ENCODE measurements at regions not wholly inside any gene's neighbourhood (a gene's known extent, or its start where the extent isn't known, plus 50 kb on each side); places are given as distances from the start of the nearest gene placed in this dataset.

DNA sequence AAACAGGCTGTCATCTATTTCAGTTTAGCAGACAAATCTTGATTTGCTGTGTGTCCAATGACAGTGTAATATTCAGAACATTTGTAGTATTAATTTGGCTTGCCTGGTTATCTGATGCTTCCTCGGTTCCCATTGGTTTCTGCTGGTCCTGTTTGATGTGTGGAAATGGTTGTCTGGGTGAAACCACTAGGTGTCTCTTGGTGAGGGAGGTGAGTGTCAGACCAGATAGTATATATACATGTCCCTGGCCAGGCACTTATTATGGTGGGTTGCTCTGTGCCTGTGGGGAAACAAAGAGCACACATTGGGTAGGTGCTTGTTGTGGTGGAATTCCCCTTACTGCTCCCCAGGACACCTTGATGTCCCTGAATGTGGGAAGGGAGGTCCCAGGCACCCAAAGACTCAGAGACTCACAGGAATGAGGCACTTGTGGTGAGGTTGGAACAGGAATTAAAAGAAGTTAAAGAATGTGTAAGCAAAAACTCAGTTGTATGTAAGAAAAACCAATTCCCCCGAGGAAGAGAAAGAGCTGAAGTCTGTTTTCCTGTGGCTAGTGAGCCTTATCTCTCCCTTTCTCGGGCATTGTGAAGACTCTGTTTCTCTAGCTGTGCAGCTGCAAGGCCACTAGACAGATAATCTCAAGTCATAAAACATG, 1519.1 kb downstream of the BRINP3 start:
- Histone ChIP-seq H4K20me1 (ENCODE audit: insufficient read depth, low read length) (no peaks in the 10 kb centered on the region), H3K79me2 (ENCODE audit: low read length) (no peaks in the 10 kb centered on the region), H3K4me2 (ENCODE audit: low read length) (no peak overlapping the region), H3K4me3 (ENCODE audit: low read length) (no peak overlapping the region), H3K36me3 (replicated peaks; ENCODE audit: low read depth, low read length) (no peaks in the 10 kb centered on the region), H3K27me3 (ENCODE audit: low read depth, low read length) (no peaks in the 10 kb centered on the region), H3K4me1 (ENCODE audit: low read length) (no peaks in the 10 kb centered on the region), H3K9ac (ENCODE audit: low read length) (no peak overlapping the region), H3K27ac (ENCODE audit: low read length) (no peak overlapping the region), H3K9me3 (ENCODE audit: insufficient read depth, low read length) (no peaks in the 10 kb centered on the region), H2AFZ (ENCODE audit: low read depth, low read length) (no peak overlapping the region)
- TF ChIP-seq, protein P1, sequence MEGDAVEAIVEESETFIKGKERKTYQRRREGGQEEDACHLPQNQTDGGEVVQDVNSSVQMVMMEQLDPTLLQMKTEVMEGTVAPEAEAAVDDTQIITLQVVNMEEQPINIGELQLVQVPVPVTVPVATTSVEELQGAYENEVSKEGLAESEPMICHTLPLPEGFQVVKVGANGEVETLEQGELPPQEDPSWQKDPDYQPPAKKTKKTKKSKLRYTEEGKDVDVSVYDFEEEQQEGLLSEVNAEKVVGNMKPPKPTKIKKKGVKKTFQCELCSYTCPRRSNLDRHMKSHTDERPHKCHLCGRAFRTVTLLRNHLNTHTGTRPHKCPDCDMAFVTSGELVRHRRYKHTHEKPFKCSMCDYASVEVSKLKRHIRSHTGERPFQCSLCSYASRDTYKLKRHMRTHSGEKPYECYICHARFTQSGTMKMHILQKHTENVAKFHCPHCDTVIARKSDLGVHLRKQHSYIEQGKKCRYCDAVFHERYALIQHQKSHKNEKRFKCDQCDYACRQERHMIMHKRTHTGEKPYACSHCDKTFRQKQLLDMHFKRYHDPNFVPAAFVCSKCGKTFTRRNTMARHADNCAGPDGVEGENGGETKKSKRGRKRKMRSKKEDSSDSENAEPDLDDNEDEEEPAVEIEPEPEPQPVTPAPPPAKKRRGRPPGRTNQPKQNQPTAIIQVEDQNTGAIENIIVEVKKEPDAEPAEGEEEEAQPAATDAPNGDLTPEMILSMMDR (IDR thresholded peaks at IDR 0.05; ENCODE audit: low read depth, low read length): peak; percentile 34
- no peak for TF ChIP-seq EZH2phosphoT487 (IDR thresholded peaks at IDR 0.05; ENCODE audit: low read depth)

DNA sequence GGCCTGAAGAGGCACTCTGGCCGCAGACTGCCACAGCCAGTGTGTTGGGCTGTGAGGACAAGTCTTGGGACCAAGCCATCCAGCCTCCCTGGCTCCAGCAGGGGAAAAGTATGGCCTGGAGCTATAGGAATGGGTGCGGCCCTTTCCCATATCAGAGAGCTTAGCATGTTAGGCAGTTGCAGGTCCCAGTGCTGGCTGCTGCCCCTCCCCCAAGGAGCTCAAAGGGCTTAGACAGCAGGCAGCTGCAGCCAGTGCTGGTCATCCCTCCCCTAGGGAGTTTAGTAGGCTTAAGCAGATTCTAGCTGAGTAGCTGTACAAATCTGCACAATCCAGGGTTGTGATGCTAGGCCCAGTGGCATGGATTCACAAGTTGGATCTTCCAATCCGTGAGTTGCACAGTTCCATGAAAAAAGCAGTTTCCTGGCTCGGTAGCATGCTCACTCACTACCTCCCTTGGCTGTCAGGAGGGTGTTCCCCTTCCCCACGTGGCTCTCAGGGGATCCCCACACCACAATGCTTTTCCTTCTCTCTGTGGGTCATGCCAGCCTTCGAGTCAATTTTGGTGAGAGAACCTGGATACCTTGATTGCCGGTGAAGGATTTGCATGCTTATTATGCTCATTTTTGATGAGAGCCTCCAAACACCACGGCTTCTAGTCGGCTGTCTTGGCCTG, 1490.8 kb downstream of the BRINP3 start:
- Histone ChIP-seq H3K36me3 (replicated peaks; ENCODE audit: low read depth, low read length) (no peaks in the 10 kb centered on the region), H3K27ac (ENCODE audit: low read length) (no peak overlapping the region), H2AFZ (ENCODE audit: low read depth, low read length) (no peak overlapping the region)

DNA sequence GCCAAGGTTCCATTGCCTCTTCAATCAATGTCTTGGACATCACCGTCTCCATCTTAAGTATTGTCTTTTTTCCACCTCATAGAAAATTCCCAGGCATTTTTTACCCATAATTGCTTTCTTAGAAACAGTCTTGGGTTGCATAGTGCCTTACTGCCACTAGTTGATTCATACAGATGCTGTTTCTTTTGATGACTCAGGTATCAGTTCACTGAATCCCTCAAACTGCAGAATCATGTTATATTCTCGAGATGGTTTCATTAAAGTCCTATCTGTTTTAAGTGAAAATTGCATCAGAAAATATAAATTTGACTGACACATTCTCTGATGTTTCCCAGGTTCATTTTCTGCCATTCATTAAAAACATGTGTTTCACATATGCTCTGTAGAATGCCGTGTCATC, 1489.1 kb downstream of the BRINP3 start:
- Histone ChIP-seq H3K4me3 (ENCODE audit: low read length) (no peak overlapping the region), H2AFZ (ENCODE audit: low read depth, low read length) (no peak overlapping the region), H3K9ac (ENCODE audit: low read length) (no peak overlapping the region), H3K4me1 (ENCODE audit: low read length) (no peaks in the 10 kb centered on the region), H3K4me2 (ENCODE audit: low read length) (no peak overlapping the region), H3K27me3 (ENCODE audit: low read depth, low read length) (no peaks in the 10 kb centered on the region), H3K36me3 (replicated peaks; ENCODE audit: low read depth, low read length) (no peaks in the 10 kb centered on the region), H3K79me2 (ENCODE audit: low read length) (no peaks in the 10 kb centered on the region), H4K20me1 (ENCODE audit: insufficient read depth, low read length) (no peaks in the 10 kb centered on the region), H3K9me3 (ENCODE audit: insufficient read depth, low read length) (no peaks in the 10 kb centered on the region), H3K27ac (ENCODE audit: low read length) (no peak overlapping the region)
- TF ChIP-seq, protein P1 (IDR thresholded peaks at IDR 0.05; ENCODE audit: low read depth, low read length): no peak
- no peak for TF ChIP-seq EZH2phosphoT487 (IDR thresholded peaks at IDR 0.05; ENCODE audit: low read depth)

More for the DNA sequence above, 1490.8 kb downstream of the BRINP3 start:
- Histone ChIP-seq H3K79me2 (ENCODE audit: low read length) (no peaks in the 10 kb centered on the region), H3K4me2 (ENCODE audit: low read length) (no peak overlapping the region), H3K4me1 (ENCODE audit: low read length) (no peaks in the 10 kb centered on the region), H3K4me3 (ENCODE audit: low read length) (no peak overlapping the region), H3K27me3 (ENCODE audit: low read depth, low read length) (no peaks in the 10 kb centered on the region), H3K9ac (ENCODE audit: low read length) (no peak overlapping the region), H3K9me3 (ENCODE audit: insufficient read depth, low read length) (no peaks in the 10 kb centered on the region), H4K20me1 (ENCODE audit: insufficient read depth, low read length) (no peaks in the 10 kb centered on the region)
- TF ChIP-seq, protein P1 (IDR thresholded peaks at IDR 0.05; ENCODE audit: low read depth, low read length): no peak
- no peak for TF ChIP-seq EZH2phosphoT487 (IDR thresholded peaks at IDR 0.05; ENCODE audit: low read depth)

DNA sequence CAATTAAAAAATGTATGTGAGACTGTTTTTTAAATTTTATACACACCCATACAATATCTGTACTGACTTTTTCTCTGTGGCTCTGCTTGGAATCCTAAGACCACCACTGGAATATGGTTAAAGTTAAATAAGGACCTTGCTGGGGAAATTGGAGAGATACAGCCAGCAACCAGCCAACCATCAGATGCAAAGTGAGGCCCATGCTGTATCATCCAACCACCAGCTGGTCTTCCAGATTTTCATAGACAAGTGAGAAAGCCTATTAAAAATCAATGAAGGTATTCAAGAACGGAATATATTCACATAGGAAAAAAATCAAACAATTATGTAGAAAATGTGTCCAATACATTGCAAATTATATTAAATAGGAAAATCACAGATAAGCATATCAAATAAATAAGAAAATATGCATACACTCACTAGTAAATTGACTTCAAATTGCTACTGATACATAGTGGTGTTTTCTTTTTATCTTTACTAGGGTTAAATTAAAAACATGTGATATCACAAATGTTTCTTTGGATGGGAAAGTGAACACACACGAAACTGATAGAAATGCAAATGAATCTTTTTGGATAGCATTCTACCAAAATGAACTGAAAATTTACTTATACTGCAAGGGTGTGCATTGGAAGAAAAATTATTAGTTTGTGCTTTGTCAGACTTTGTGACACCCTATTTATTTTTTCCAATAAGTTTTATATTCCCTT, 1486.3 kb downstream of the BRINP3 start:
- Histone ChIP-seq H2AFZ (ENCODE audit: low read depth, low read length) (no peak overlapping the region), H4K20me1 (ENCODE audit: insufficient read depth, low read length) (no peaks in the 10 kb centered on the region), H3K36me3 (replicated peaks; ENCODE audit: low read depth, low read length) (no peaks in the 10 kb centered on the region), H3K79me2 (ENCODE audit: low read length) (no peaks in the 10 kb centered on the region), H3K27me3 (ENCODE audit: low read depth, low read length) (no peaks in the 10 kb centered on the region), H3K4me3 (ENCODE audit: low read length) (no peak overlapping the region), H3K4me1 (ENCODE audit: low read length) (no peaks in the 10 kb centered on the region), H3K27ac (ENCODE audit: low read length) (no peak overlapping the region), H3K4me2 (ENCODE audit: low read length) (no peak overlapping the region), H3K9ac (ENCODE audit: low read length) (no peak overlapping the region), H3K9me3 (ENCODE audit: insufficient read depth, low read length) (no peaks in the 10 kb centered on the region)
- TF ChIP-seq, protein P1 (IDR thresholded peaks at IDR 0.05; ENCODE audit: low read depth, low read length): no peak
- TF ChIP-seq EZH2phosphoT487 (IDR thresholded peaks at IDR 0.05; ENCODE audit: low read depth): no peak

All from OCI-LY3 (cell line).